AG04450 (cell line): ENCODE measurements at regions not wholly inside any gene's neighbourhood (a gene's known extent, or its start where the extent isn't known, plus 50 kb on each side); places are given as distances from the start of the nearest gene placed in this dataset.
"Not testable (repeated sequence)": the region's sequence is repeated elsewhere in the genome, so short reads cannot be mapped to it uniquely, and the experiment has no call there.

Source experiments
- CTCF ChIA-PET: fragments of 300-600, 350-600 bp; formaldehyde crosslinking; extraction: SDS; loops from one replicate; lab custom pipeline; 2022; ENCODE audit warnings: antibody characterized with exemption, inconsistent platforms; lab: Charles Lee
- POLR2A ChIA-PET: fragments of 350-600 bp; formaldehyde crosslinking; extraction: SDS; loops from one replicate; lab custom pipeline; 2021; ENCODE audit warnings: antibody characterized with exemption, inconsistent platforms; lab: Yijun Ruan, JAX
- DNase-seq: peaks from one replicate; pipeline ENCODE4 v3.0.0-alpha.2; 2011; ENCODE audit warnings: low read depth, low spot score
- H3K27ac ChIP-seq: one replicate; pipeline ENCODE4 v1.5.1; 2012; ENCODE audit warnings: low read depth, low read length, control low read depth
- H3K27me3 ChIP-seq: one replicate; pipeline ENCODE4 v1.6.0; 2012; ENCODE audit warnings: low read length; ENCODE audit not compliant: control insufficient read depth, insufficient read depth
- H3K4me3 ChIP-seq: 2 replicates; pipeline ENCODE4 v1.5.1; 2011; ENCODE audit warnings: mild to moderate bottlenecking, low read depth, low read length, control low read depth
- H3K9me3 ChIP-seq: 2 replicates; pipeline ENCODE4 v1.5.1; 2012; ENCODE audit warnings: low read length; ENCODE audit not compliant: control insufficient read depth, insufficient read depth
- CTCF ChIP-seq: IDR thresholded peaks from 2 replicates; pipeline ENCODE4 v1.5.1; 2011; ENCODE audit warnings: low read depth, low read length, control low read depth, inconsistent platforms

- H3K27ac ChIP-seq = no peak overlapping the region
- H3K27me3 ChIP-seq = no peaks in the 10 kb centered on the region
- no peaks in the 10 kb centered on the region for H3K9me3 ChIP-seq
- CTCF ChIA-PET = interaction anchor here (0.6 kb wide), 1 partner anchor 10 kb away, joined by 4 read pairs; no protein-coding TSS in a partner anchor
- TF ChIP-seq CTCF = no peak
- DNase-seq = peak; percentile 64
- peak overlapping the region; percentile 34 for H3K4me3 ChIP-seq
- POLR2A ChIA-PET = interaction anchor here (0.6 kb wide), 1 partner anchor 12 kb away, joined by 7 read pairs; no protein-coding TSS in a partner anchor
Observed at GRCh38 chr1:192904438-192904895, 95.6 kb downstream of the RGS2 start.

GRCh38 chr1:192905049-192905448, 96.2 kb downstream of the RGS2 start:
- no peaks in the 10 kb centered on the region for H3K27me3 ChIP-seq
- H3K4me3 ChIP-seq = no peak overlapping the region
- ChIA-PET POLR2A (interaction anchor here (0.6 kb wide), 1 partner anchor 13 kb away, joined by 7 read pairs; no protein-coding TSS in a partner anchor), CTCF (no interaction called here)
- no peak for DNase-seq
- TF ChIP-seq CTCF = no peak
- H3K27ac ChIP-seq = no peak overlapping the region
- H3K9me3 ChIP-seq = no peaks in the 10 kb centered on the region

- ChIA-PET CTCF (no interaction called here), POLR2A (no interaction called here)
- H3K4me3 ChIP-seq = no peak overlapping the region
Observed at GRCh38 chr1:192906334-192906733, 97.5 kb downstream of the RGS2 start.

GRCh38 chr1:192907545-192908243, 98.9 kb downstream of the RGS2 start:
- DNase-seq = no peak
- ChIA-PET CTCF (interaction anchor here (0.6 kb wide), 1 partner anchor 16 kb away, joined by 4 read pairs; no protein-coding TSS in a partner anchor), POLR2A (no interaction called here)
- H3K27ac ChIP-seq = no peak overlapping the region
- TF ChIP-seq CTCF = no peak
- no peak overlapping the region for H3K4me3 ChIP-seq
- H3K27me3 ChIP-seq = no peaks in the 10 kb centered on the region
- peaks cover 3% of the 10 kb centered on the region; the same call in 1 of the 2 replicates for H3K9me3 ChIP-seq

More at GRCh38 chr1:192906334-192906733, 97.5 kb downstream of the RGS2 start:
- no peaks in the 10 kb centered on the region for H3K9me3 ChIP-seq
- TF ChIP-seq CTCF = no peak
- no peaks in the 10 kb centered on the region for H3K27me3 ChIP-seq
- H3K27ac ChIP-seq = no peak overlapping the region
- no peak for DNase-seq

GRCh38 chr1:192911896-192912656, 103.2 kb downstream of the RGS2 start:
- H3K4me3 ChIP-seq, POLR2A ChIA-PET, DNase-seq, CTCF ChIA-PET, H3K9me3 ChIP-seq, H3K27ac ChIP-seq, H3K27me3 ChIP-seq: not testable (repeated sequence)
